HG02884 (cell line): ENCODE measurements at regions not wholly inside any gene's neighbourhood (a gene's known extent, or its start where the extent isn't known, plus 50 kb on each side); places are given as distances from the start of the nearest gene placed in this dataset.

ENCODE experiments used
- ATAC-seq: cut with Tn5 transposase; IDR thresholded peaks from one replicate; pipeline ENCODE4 v1.9.1; 2021; ENCODE audit warnings: mild to moderate bottlenecking, moderate library complexity; ENCODE audit not compliant: unreplicated experiment

GRCh38 chr2:29974086-29974485, 52.7 kb upstream of the ALK start:
- ATAC-seq = no peak

GRCh38 chr2:29977284-29977683, 55.9 kb upstream of the ALK start:
- ATAC-seq = no peak

DNA sequence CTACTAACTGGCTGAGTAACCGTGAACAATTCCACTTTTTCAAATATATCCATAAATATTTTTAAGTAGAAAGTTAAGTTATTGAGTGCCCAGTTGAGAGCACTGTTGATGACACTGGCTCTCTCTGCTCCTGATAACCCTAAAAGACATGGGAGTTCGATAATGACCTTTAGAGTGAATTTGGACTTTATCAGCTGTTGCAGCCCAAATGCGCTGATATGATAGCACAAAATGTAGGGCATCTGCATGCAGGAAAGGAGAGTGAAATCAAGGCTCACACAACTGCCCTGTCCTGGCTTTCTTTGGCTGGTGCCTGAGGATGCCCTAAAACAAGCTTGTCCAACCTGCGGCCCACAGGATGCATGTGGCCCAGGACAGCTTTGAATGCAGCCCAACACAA, 60.0 kb upstream of the ALK start:
- ATAC-seq = no peak

GRCh38 chr2:29983308-29983707, 61.9 kb upstream of the ALK start:
- no peak for ATAC-seq

- ATAC-seq = no peak
Measured at GRCh38 chr2:29987146-29987545, 65.8 kb upstream of the ALK start.

GRCh38 chr2:29990129-29990528, 68.7 kb upstream of the ALK start:
- ATAC-seq = no peak

DNA sequence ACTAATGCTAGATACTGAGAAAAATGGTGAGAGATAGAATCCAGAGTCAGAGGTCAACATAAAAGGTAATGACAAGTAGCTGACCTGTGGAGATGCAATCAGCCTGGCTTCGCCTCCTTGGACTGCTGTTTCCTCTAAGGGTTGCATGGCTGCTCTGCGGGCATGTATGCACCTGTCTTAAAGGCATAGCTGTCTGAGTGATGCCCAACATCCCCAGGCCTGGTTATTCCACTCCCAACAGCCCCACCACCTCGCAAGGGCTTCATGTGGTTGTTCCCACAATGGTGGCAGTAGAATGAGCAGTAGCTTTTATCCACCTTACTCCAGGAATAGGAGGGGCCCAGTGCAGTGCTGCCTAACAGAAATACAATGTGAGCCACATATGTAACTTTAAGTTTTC, 69.7 kb upstream of the ALK start:
- no peak for ATAC-seq

DNA sequence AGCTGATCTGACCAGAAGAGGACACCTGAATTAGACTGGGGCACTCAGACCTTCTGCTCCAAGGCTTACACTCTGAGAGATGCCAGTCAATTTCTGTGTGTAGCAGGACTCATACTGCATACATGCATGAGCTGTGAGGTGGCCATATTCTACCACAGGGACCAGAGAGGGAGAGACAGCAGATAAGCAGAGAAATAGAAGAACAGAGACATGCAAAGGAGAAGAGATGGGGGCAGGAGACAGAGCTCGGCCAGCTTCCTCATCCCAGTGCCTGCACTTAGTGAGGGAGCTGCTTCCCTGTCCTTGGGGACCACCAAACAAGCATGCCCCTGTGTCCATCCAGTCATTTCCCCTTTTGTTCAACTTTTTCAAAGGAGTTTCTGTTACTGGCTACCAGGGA, 73.9 kb upstream of the ALK start:
- ATAC-seq = no peak

GRCh38 chr2:30003128-30003527, 81.7 kb upstream of the ALK start:
- no peak for ATAC-seq

- peak; percentile 76 for ATAC-seq
Measured at GRCh38 chr2:30022444-30023071, 101.2 kb upstream of the ALK start.

- no peak for ATAC-seq
Measured at GRCh38 chr2:30024281-30024680, 102.9 kb upstream of the ALK start.

DNA sequence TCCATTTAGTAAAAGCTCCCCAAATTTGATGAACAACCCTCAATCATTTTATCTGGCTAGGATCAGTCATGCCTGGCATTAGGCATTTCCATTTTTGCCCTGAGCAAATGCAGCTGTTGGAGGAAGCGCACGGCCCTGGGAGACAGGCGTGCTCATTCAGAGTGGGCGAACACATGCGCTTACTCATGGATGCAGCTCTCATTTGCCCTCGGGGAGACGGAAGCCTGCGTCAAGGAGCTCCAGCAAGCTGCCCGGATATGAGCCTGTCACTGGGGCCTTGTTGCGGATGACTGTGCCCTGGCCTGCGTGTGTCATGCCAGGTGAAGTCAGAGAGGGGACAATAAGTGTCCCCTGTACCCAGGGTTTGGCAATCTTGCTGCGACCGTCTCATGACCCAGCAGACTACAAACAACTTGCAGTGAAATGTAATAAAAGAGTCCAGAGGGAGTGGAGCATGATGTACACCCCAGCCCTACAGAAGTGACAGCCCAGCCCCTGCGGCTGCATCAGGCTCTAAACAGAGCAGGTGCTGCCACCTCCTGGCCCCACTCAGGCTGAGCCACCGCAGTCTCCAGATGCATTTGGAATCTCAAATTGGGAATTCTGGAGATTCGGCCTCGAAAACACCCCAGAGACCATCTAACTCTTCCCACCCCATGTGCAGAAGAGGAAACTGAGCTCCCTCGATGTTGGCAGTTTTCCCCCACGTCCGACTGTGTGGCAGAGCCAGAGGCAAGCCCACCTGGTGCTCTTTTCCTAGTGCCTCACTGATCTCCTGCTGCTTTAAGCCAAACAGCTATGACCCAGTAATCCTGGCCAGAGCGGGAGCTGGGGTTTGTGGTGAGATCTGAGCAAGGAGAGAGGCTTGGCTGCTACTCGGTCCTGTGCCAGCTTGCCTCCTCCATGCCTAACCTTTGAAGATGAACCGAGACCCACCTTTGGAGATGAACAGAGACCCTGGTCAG, 105.0 kb upstream of the ALK start:
- ATAC-seq = no peak

GRCh38 chr2:30029804-30030203, 108.4 kb upstream of the ALK start:
- no peak for ATAC-seq

- ATAC-seq = no peak
Measured at GRCh38 chr2:30030361-30030760, 109.0 kb upstream of the ALK start.

DNA sequence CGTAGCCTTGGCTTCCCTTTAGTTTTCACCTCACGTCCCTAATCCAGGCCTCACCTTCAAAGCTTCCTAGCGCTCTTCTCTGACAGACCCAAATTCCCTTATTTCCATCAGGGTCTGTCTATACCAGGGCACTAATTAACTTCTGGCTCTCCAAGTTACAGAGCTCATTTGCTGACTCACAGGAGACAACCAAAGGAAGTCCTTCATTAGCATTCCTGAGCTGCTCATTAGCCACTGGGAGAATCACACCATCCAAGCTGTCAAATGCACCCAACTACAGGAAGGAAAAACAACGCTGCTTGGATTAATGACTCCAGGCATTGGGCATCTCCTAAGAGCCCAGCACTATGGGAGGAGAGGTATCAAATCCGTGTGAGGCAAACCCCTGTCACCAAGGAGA, 109.8 kb upstream of the ALK start:
- no peak for ATAC-seq

- no peak for ATAC-seq
Measured at GRCh38 chr2:30034052-30034775, 112.6 kb upstream of the YPEL5 start.

- no peak for ATAC-seq
Measured at GRCh38 chr2:30037016-30037415, 109.8 kb upstream of the YPEL5 start.

GRCh38 chr2:30038419-30038818, 108.4 kb upstream of the YPEL5 start:
- no peak for ATAC-seq

GRCh38 chr2:30039101-30039500, 107.7 kb upstream of the YPEL5 start:
- ATAC-seq = no peak

DNA sequence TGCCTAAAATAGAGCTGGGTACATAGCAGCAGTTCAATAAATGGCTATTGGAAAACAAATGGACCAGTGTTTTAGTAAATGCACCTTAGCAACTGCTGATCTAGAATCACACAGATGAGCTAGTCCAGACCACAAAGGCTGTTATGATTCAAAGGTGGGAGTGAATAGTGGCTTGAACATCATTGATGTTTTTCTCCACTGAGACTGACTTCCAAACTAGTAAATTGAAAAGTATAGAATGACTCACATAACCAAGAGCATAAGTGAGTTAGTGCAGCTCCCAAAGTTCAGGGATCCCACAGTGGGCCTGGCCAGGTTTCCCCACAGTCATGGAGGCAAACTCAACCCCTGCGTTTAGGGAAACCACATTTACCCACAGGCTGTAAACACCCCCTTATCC, 106.7 kb upstream of the YPEL5 start:
- peak; percentile 47 for ATAC-seq

GRCh38 chr2:30041884-30042283, 104.9 kb upstream of the YPEL5 start:
- no peak for ATAC-seq

DNA sequence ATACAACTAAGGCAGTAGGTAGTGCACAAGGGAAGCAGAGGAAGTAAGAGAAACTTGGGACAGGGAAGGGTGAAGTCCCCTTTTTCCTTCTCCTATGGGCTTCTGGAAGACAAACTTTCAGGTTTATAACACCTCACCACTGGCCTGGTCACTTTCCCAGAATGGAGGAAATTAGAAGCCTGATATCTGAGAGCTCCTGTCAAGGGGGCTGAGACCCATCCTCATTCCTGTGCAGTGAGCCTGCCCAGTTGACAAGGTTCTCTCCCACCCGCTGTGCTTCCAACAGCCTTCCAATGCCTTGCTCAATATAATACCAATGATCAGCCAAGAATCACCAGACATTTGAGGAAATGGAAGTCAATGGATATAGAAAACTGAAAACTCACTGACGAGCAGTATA, 100.4 kb upstream of the YPEL5 start:
- ATAC-seq = no peak
